BLaER1 (cell line): ENCODE measurements at regions not wholly inside any gene's neighbourhood (a gene's known extent, or its start where the extent isn't known, plus 50 kb on each side); places are given as distances from the start of the nearest gene placed in this dataset.
"Not testable (repeated sequence)": the region's sequence is repeated elsewhere in the genome, so short reads cannot be mapped to it uniquely, and the experiment has no call there.

Experiments used
- H3K27ac ChIP-seq: shearing (Covaris generic); formaldehyde crosslinking; 2 replicates; pipeline ENCODE4 v1.8.1; 2022
- H3K27me3 ChIP-seq: shearing (Covaris generic); formaldehyde crosslinking; 2 replicates; pipeline ENCODE4 v1.8.1; 2022
- H3K36me3 ChIP-seq: shearing (Covaris generic); formaldehyde crosslinking; 2 replicates; pipeline ENCODE4 v1.8.1; 2022
- H3K4me1 ChIP-seq: shearing (Covaris generic); formaldehyde crosslinking; 2 replicates; pipeline ENCODE4 v1.8.1; 2022
- H3K4me2 ChIP-seq: shearing (Covaris generic); formaldehyde crosslinking; 2 replicates; pipeline ENCODE4 v1.8.1; 2022
- H3K4me3 ChIP-seq: shearing (Covaris generic); formaldehyde crosslinking; 2 replicates; pipeline ENCODE4 v1.8.1; 2022
- H3K9ac ChIP-seq: shearing (Covaris generic); formaldehyde crosslinking; 2 replicates; pipeline ENCODE4 v1.8.1; 2022
- H3K9me3 ChIP-seq: shearing (Covaris generic); formaldehyde crosslinking; 2 replicates; pipeline ENCODE4 v1.8.1; 2022
- H4K20me1 ChIP-seq: shearing (Covaris generic); formaldehyde crosslinking; 2 replicates; pipeline ENCODE4 v1.8.1; 2022
- Cebpa-rat ChIP-seq: shearing (Covaris generic); IDR thresholded peaks from 2 replicates; pipeline ENCODE4 v1.8.1; 2022

GRCh38 chr10:35940141-35941041 is 298.3 kb upstream of the FZD8 start:
- Histone ChIP-seq H3K27me3 (no peaks in the 10 kb centered on the region), H3K27ac (no peak overlapping the region), H3K4me3 (no peak overlapping the region), H4K20me1 (no peaks in the 10 kb centered on the region), H3K4me2 (no peak overlapping the region), H3K9me3 (no peaks in the 10 kb centered on the region), H3K36me3 (no peaks in the 10 kb centered on the region), H3K9ac (no peak overlapping the region), H3K4me1 (no peaks in the 10 kb centered on the region; the same call in 1 of the 2 replicates)
- no peak for TF ChIP-seq Cebpa-rat

- H4K20me1 ChIP-seq = no peaks in the 10 kb centered on the region
Observed at GRCh38 chr10:35938160-35938559, 296.1 kb upstream of the FZD8 start.

GRCh38 chr10:35937546-35937945 is 295.4 kb upstream of the FZD8 start:
- no peak overlapping the region for H3K4me3 ChIP-seq
- H3K27me3 ChIP-seq = no peaks in the 10 kb centered on the region
- no peaks in the 10 kb centered on the region for H3K36me3 ChIP-seq
- H4K20me1 ChIP-seq = no peaks in the 10 kb centered on the region
- no peak overlapping the region for H3K4me2 ChIP-seq
- no peak overlapping the region for H3K27ac ChIP-seq
- no peak for TF ChIP-seq Cebpa-rat
- H3K9ac ChIP-seq = no peak overlapping the region
- H3K4me1 ChIP-seq = no peaks in the 10 kb centered on the region; the same call in 1 of the 2 replicates
- H3K9me3 ChIP-seq = no peaks in the 10 kb centered on the region

More at GRCh38 chr10:35938160-35938559, 296.1 kb upstream of the FZD8 start:
- no peak for TF ChIP-seq Cebpa-rat
- no peak overlapping the region for H3K27ac ChIP-seq
- H3K4me2 ChIP-seq = no peak overlapping the region
- no peak overlapping the region for H3K4me3 ChIP-seq
- no peaks in the 10 kb centered on the region; the same call in 1 of the 2 replicates for H3K4me1 ChIP-seq
- H3K27me3 ChIP-seq = no peaks in the 10 kb centered on the region
- no peak overlapping the region for H3K9ac ChIP-seq
- H3K36me3 ChIP-seq = no peaks in the 10 kb centered on the region
- no peaks in the 10 kb centered on the region for H3K9me3 ChIP-seq

- no peaks in the 10 kb centered on the region for H3K9me3 ChIP-seq
- H3K27me3 ChIP-seq = no peaks in the 10 kb centered on the region
- no peaks in the 10 kb centered on the region for H4K20me1 ChIP-seq
- TF ChIP-seq Cebpa-rat = no peak
- H3K4me1 ChIP-seq = no peaks in the 10 kb centered on the region; the same call in 1 of the 2 replicates
- no peaks in the 10 kb centered on the region for H3K36me3 ChIP-seq
- H3K27ac ChIP-seq = no peak overlapping the region
- H3K4me3 ChIP-seq = no peak overlapping the region
- H3K4me2 ChIP-seq = no peak overlapping the region
- H3K9ac ChIP-seq = no peak overlapping the region
Observed at GRCh38 chr10:35934642-35934995, 292.5 kb upstream of the FZD8 start.

- Histone ChIP-seq H3K9ac (no peak overlapping the region), H3K27me3 (no peaks in the 10 kb centered on the region), H3K4me2 (no peak overlapping the region), H4K20me1 (no peaks in the 10 kb centered on the region), H3K36me3 (no peaks in the 10 kb centered on the region), H3K27ac (no peak overlapping the region), H3K4me1 (no peaks in the 10 kb centered on the region; the same call in 1 of the 2 replicates), H3K9me3 (no peaks in the 10 kb centered on the region), H3K4me3 (no peak overlapping the region)
- no peak for TF ChIP-seq Cebpa-rat
Observed at GRCh38 chr10:35933940-35934641, 292.0 kb upstream of the FZD8 start.

- H3K4me2 ChIP-seq = no peak overlapping the region
- H4K20me1 ChIP-seq = no peaks in the 10 kb centered on the region
- no peak overlapping the region for H3K4me3 ChIP-seq
- TF ChIP-seq Cebpa-rat = no peak
- no peak overlapping the region for H3K27ac ChIP-seq
- H3K36me3 ChIP-seq = no peaks in the 10 kb centered on the region
- H3K9me3 ChIP-seq = no peaks in the 10 kb centered on the region
- no peaks in the 10 kb centered on the region; the same call in 1 of the 2 replicates for H3K4me1 ChIP-seq
- no peak overlapping the region for H3K9ac ChIP-seq
- H3K27me3 ChIP-seq = no peaks in the 10 kb centered on the region
Observed at GRCh38 chr10:35933491-35933890, 291.4 kb upstream of the FZD8 start.

- not testable (repeated sequence) for H3K9ac ChIP-seq, H3K27ac ChIP-seq, H3K4me2 ChIP-seq, H3K4me1 ChIP-seq, H3K4me3 ChIP-seq, H4K20me1 ChIP-seq, H3K27me3 ChIP-seq, H3K9me3 ChIP-seq, H3K36me3 ChIP-seq
Observed at GRCh38 chr10:35929962-35930361, 287.9 kb upstream of the FZD8 start.

GRCh38 chr10:35928748-35929147 is 286.7 kb upstream of the FZD8 start:
- H3K4me3 ChIP-seq = no peak overlapping the region
- H3K36me3 ChIP-seq = no peaks in the 10 kb centered on the region
- no peak overlapping the region for H3K9ac ChIP-seq
- no peak overlapping the region for H3K27ac ChIP-seq
- no peak for TF ChIP-seq Cebpa-rat
- no peaks in the 10 kb centered on the region for H3K9me3 ChIP-seq
- no peaks in the 10 kb centered on the region for H3K4me1 ChIP-seq
- no peak overlapping the region for H3K4me2 ChIP-seq
- no peaks in the 10 kb centered on the region for H4K20me1 ChIP-seq
- no peaks in the 10 kb centered on the region for H3K27me3 ChIP-seq

GRCh38 chr10:35927990-35928488 is 285.9 kb upstream of the FZD8 start:
- no peak for TF ChIP-seq Cebpa-rat
- H3K36me3 ChIP-seq = no peaks in the 10 kb centered on the region
- H3K4me1 ChIP-seq = no peaks in the 10 kb centered on the region
- H4K20me1 ChIP-seq = no peaks in the 10 kb centered on the region
- no peak overlapping the region for H3K4me3 ChIP-seq
- H3K4me2 ChIP-seq = no peak overlapping the region
- H3K27ac ChIP-seq = no peak overlapping the region
- H3K9me3 ChIP-seq = no peaks in the 10 kb centered on the region
- H3K9ac ChIP-seq = no peak overlapping the region
- H3K27me3 ChIP-seq = no peaks in the 10 kb centered on the region

GRCh38 chr10:35927341-35927740 is 285.2 kb upstream of the FZD8 start:
- Histone ChIP-seq H3K4me2 (no peak overlapping the region), H4K20me1 (no peaks in the 10 kb centered on the region), H3K4me1 (no peaks in the 10 kb centered on the region), H3K27me3 (no peaks in the 10 kb centered on the region), H3K4me3 (no peak overlapping the region), H3K9me3 (no peaks in the 10 kb centered on the region), H3K36me3 (no peaks in the 10 kb centered on the region), H3K9ac (no peak overlapping the region), H3K27ac (no peak overlapping the region)
- TF ChIP-seq Cebpa-rat = no peak
